KMS-11 (cell line): ENCODE measurements at regions not wholly inside any gene's neighbourhood (a gene's known extent, or its start where the extent isn't known, plus 50 kb on each side); places are given as distances from the start of the nearest gene placed in this dataset.
"Not testable (repeated sequence)": the region's sequence is repeated elsewhere in the genome, so short reads cannot be mapped to it uniquely, and the experiment has no call there.

Experiments
- H2AFZ ChIP-seq: fragments of 200-600 bp; sonication (generic); 2 replicates; pipeline ENCODE4 v1.6.1; 2016; ENCODE audit warnings: antibody characterized with exemption, mixed run types, low read depth
- H3K27ac ChIP-seq: fragments of 200-600 bp; sonication (generic); 2 replicates; pipeline ENCODE4 v1.6.1; 2016; ENCODE audit warnings: mild to moderate bottlenecking, mixed run types
- H3K27me3 ChIP-seq: fragments of 200-600 bp; sonication (generic); 2 replicates; pipeline ENCODE4 v1.6.1; 2017; ENCODE audit warnings: mild to moderate bottlenecking, low read depth, mixed run types, moderate library complexity; ENCODE audit not compliant: insufficient read depth
- H3K36me3 ChIP-seq: fragments of 200-600 bp; sonication (generic); 2 replicates; pipeline ENCODE4 v1.6.1; 2017; ENCODE audit warnings: mild to moderate bottlenecking, mixed run types; ENCODE audit not compliant: insufficient read depth
- H3K4me1 ChIP-seq: fragments of 200-600 bp; sonication (generic); 2 replicates; pipeline ENCODE4 v1.6.1; 2016; ENCODE audit warnings: mild to moderate bottlenecking, low read depth, mixed run types; ENCODE audit not compliant: poor library complexity, severe bottlenecking
- H3K4me2 ChIP-seq: fragments of 200-600 bp; sonication (generic); 2 replicates; pipeline ENCODE4 v1.7.0; 2016; ENCODE audit warnings: mild to moderate bottlenecking, mixed run types
- H3K4me3 ChIP-seq: fragments of 200-600 bp; sonication (generic); IDR thresholded peaks from 2 replicates; pipeline ENCODE4 v1.6.1; 2017; ENCODE audit warnings: low read depth, low read length, mixed read lengths; ENCODE audit not compliant: insufficient read depth
- H3K79me2 ChIP-seq: fragments of 200-600 bp; sonication (generic); 2 replicates; pipeline ENCODE4 v1.6.1; 2016; ENCODE audit warnings: low read depth, mixed run types; ENCODE audit not compliant: insufficient read depth
- H3K9ac ChIP-seq: fragments of 200-600 bp; sonication (generic); 2 replicates; pipeline ENCODE4 v1.6.1; 2016; ENCODE audit warnings: mild to moderate bottlenecking, mixed run types
- H4K20me1 ChIP-seq: fragments of 200-600 bp; sonication (generic); 2 replicates; pipeline ENCODE4 v1.6.1; 2016; ENCODE audit warnings: mild to moderate bottlenecking, mixed run types; ENCODE audit not compliant: insufficient read depth
- TF ChIP-seq, protein P1 (sequence below): fragments of 200-600 bp; sonication (generic); conservative IDR thresholded peaks from 2 replicates; pipeline ENCODE4 v1.6.1; 2017; ENCODE audit warnings: low read depth, mild to moderate bottlenecking, antibody characterized with exemption, low read length, moderate library complexity, mixed read lengths

DNA sequence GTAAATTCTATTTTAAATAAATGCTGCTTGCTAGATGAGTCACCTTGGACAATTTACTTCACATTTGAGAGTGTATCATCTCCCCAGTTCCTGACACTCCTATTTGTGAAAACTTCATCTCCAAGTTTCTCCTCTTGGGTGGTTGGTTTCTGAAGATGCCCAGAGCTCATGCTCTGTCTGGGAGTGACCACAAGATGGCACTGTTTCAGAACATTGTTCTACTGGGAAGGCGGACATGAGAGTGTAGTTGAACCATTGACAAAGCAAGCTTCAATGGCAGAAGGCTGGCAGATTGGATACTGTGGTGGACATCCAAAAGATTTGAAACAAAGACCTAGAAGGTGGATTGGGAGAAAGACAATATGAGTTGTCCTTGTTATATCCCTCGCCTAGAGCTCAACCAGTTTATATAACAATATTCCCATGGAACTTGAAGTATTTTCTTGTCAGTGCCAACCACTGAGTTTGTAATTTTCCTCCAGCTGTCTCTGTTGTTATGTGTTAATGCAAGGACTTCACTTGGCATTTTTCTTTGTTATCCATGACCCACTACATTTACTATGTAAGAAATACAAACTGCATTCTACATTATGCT lies 234.3 kb upstream of the ANKH start:
- Histone ChIP-seq H3K79me2 (no peaks in the 10 kb centered on the region), H3K27ac (no peak overlapping the region), H2AFZ (no peak overlapping the region), H4K20me1 (no peaks in the 10 kb centered on the region), H3K4me3 (no peak overlapping the region), H3K27me3 (no peaks in the 10 kb centered on the region), H3K9ac (no peak overlapping the region), H3K4me1 (no peaks in the 10 kb centered on the region), H3K36me3 (no peaks in the 10 kb centered on the region), H3K4me2 (no peak overlapping the region)
- TF ChIP-seq, protein P1, sequence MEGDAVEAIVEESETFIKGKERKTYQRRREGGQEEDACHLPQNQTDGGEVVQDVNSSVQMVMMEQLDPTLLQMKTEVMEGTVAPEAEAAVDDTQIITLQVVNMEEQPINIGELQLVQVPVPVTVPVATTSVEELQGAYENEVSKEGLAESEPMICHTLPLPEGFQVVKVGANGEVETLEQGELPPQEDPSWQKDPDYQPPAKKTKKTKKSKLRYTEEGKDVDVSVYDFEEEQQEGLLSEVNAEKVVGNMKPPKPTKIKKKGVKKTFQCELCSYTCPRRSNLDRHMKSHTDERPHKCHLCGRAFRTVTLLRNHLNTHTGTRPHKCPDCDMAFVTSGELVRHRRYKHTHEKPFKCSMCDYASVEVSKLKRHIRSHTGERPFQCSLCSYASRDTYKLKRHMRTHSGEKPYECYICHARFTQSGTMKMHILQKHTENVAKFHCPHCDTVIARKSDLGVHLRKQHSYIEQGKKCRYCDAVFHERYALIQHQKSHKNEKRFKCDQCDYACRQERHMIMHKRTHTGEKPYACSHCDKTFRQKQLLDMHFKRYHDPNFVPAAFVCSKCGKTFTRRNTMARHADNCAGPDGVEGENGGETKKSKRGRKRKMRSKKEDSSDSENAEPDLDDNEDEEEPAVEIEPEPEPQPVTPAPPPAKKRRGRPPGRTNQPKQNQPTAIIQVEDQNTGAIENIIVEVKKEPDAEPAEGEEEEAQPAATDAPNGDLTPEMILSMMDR, result peak; percentile 95

DNA sequence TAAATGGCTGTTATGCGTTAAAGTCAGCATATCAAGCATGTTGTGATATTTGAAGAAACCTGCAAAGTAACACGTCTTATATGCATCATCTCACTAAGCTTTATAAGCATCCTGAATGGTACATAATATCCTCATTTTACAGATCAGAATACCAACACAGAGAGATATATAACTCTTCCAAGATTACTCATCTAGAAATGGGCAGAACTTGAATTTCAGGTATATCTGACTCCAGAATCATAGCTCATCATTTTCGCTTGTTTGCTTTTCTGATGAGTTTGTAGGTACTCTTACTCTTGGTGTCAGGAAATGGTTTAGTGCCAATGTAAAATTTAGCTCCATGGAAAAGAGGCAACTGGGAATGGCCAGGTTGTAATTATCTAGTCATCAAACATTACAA lies 232.3 kb upstream of the ANKH start:
- H3K9ac ChIP-seq, result no peak overlapping the region
- H3K36me3 ChIP-seq, result no peaks in the 10 kb centered on the region
- H2AFZ ChIP-seq, result no peak overlapping the region
- H3K79me2 ChIP-seq, result no peaks in the 10 kb centered on the region
- H3K4me2 ChIP-seq, result no peak overlapping the region
- TF ChIP-seq, protein P1, result no peak
- no peaks in the 10 kb centered on the region for H3K27me3 ChIP-seq
- H3K4me3 ChIP-seq, result no peak overlapping the region
- no peaks in the 10 kb centered on the region for H3K4me1 ChIP-seq
- no peak overlapping the region for H3K27ac ChIP-seq
- no peaks in the 10 kb centered on the region for H4K20me1 ChIP-seq

DNA sequence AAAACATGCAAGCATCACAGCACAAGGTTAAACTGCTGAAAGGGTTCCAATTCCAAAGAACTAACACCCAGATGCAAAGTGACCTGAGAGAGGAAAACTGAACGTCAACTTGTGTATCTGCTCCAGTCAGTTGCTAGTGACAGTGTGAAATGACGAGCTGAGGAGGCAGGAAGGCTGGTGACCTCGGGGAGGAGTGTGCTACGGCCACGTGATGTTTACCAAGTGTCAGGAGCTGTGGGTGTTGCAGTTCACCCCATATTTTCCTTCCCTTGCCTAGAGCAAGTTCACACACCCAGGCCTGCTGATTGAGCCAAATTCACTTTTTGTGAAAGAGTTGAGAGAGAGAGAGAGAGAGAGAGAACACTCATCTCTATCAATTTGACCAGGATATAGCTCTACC lies 231.6 kb upstream of the ANKH start:
- Histone ChIP-seq H3K27me3 (no peaks in the 10 kb centered on the region), H3K9ac (no peak overlapping the region), H3K27ac (no peak overlapping the region), H3K79me2 (no peaks in the 10 kb centered on the region), H3K4me2 (no peak overlapping the region), H3K4me1 (no peaks in the 10 kb centered on the region), H4K20me1 (no peaks in the 10 kb centered on the region), H2AFZ (no peak overlapping the region), H3K36me3 (no peaks in the 10 kb centered on the region), H3K4me3 (no peak overlapping the region)
- TF ChIP-seq, protein P1, result no peak

DNA sequence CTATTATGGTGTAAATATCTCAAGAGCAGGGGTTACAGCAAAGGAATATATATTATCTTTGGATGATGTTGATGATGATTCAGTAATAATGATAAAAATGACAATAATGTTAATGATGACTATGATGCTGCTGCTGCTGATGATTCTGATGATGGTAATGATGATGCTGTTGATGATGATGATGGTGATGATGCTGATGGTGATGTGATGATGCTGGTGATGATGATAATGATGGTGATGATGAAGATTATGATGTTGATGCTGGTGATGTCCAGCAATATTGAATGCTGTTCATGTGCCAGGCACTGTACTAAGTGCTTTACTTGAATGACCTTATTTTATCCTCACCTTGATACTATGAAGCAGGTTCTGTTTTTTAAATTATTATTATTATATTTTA lies 226.0 kb upstream of the ANKH start:
- Histone ChIP-seq H2AFZ (no peak overlapping the region), H3K27ac (no peak overlapping the region), H3K36me3 (no peaks in the 10 kb centered on the region), H3K9ac (no peak overlapping the region), H3K27me3 (no peaks in the 10 kb centered on the region), H3K4me2 (no peak overlapping the region), H3K79me2 (no peaks in the 10 kb centered on the region), H3K4me3 (no peak overlapping the region), H3K4me1 (no peaks in the 10 kb centered on the region), H4K20me1 (no peaks in the 10 kb centered on the region)
- TF ChIP-seq, protein P1, result no peak

DNA sequence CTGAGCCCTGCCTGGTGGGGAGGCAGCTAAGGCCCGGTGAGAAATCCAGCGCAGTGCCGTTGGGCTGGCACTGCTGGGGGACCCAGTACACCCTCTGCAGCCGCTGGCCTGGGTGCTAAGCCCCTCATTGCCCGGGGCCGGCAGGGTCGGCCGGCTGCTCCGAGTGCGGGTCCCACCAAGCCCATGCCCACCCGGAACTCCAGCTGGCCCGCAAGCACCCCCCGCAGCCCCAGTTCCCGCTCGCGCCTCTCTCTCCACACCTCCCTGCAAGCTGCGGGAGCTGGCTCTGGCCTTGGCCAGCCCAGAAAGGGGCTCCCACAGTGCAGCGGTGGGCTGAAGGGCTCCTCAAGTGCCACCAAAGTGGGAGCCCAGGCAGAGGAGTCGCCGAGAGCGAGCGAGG lies 225.1 kb upstream of the ANKH start:
- H2AFZ ChIP-seq, H3K9ac ChIP-seq, H3K27ac ChIP-seq, H3K79me2 ChIP-seq, H3K4me1 ChIP-seq, H3K36me3 ChIP-seq, H3K4me2 ChIP-seq, H4K20me1 ChIP-seq, H3K4me3 ChIP-seq, H3K27me3 ChIP-seq: not testable (repeated sequence)
